H1 (cell line): ENCODE measurements at regions not wholly inside any gene's neighbourhood (a gene's known extent, or its start where the extent isn't known, plus 50 kb on each side); places are given as distances from the start of the nearest gene placed in this dataset.

Experiments
- CTCF ChIA-PET: fragments of 300-600 bp; sonication (Branson Sonifier 250); formaldehyde crosslinking; loops from one replicate; lab custom pipeline; 2021; ENCODE audit not compliant: partially characterized antibody; lab: Charles Lee
- POLR2A ChIA-PET: fragments of 300-600 bp; sonication (Branson Sonifier 250); formaldehyde crosslinking; loops from one replicate; lab custom pipeline; 2021; ENCODE audit warnings: inconsistent platforms; ENCODE audit not compliant: partially characterized antibody; lab: Charles Lee
- DNase-seq, 2 experiments: peaks; one replicate each; pipeline versions ENCODE4 v3.0.0 to v3.0.0-alpha.2; 2010 to 2022; ENCODE audit warnings: low spot score in 2 of 2, low read depth in 1 of 2, mixed read lengths in 1 of 2
- FAIRE-seq: peaks from 2 replicates; lab custom pipeline; 2011; peaks lifted over from hg19 to GRCh38; lab: Jason Lieb, UNC
- H2AFZ ChIP-seq: 2 replicates; pipeline ENCODE4 v1.8.1; 2012; ENCODE audit warnings: low read length, inconsistent platforms
- H2AK5ac ChIP-seq: 2 replicates; pipeline ENCODE4 v1.6.1; 2013; ENCODE audit warnings: low read depth, low read length
- H2BK120ac ChIP-seq: replicated peaks from 2 replicates; pipeline ENCODE3; 2013; ENCODE audit warnings: low read depth, low read length, inconsistent platforms
- H2BK12ac ChIP-seq: 2 replicates; pipeline ENCODE4 v1.6.1; 2013; ENCODE audit warnings: low read depth, low read length
- H2BK15ac ChIP-seq: 2 replicates; pipeline ENCODE4 v1.6.1; 2013; ENCODE audit warnings: low read length
- H2BK20ac ChIP-seq: 2 replicates; pipeline ENCODE4 v1.6.1; 2013; ENCODE audit warnings: low read length
- H2BK5ac ChIP-seq: 2 replicates; pipeline ENCODE4 v1.6.1; 2013; ENCODE audit warnings: low read depth, low read length
- H3K14ac ChIP-seq: 2 replicates; pipeline ENCODE4 v1.6.1; 2013; ENCODE audit warnings: inconsistent platforms; ENCODE audit not compliant: insufficient read length
- H3K18ac ChIP-seq: 2 replicates; pipeline ENCODE4 v1.6.1; 2013; ENCODE audit warnings: low read length; ENCODE audit errors: extremely low read depth
- H3K23ac ChIP-seq: 2 replicates; pipeline ENCODE4 v1.6.1; 2013; ENCODE audit warnings: inconsistent platforms; ENCODE audit not compliant: insufficient read length
- H3K23me2 ChIP-seq: 2 replicates; pipeline ENCODE4 v1.6.1; 2013; ENCODE audit warnings: low read depth, low read length
- H3K27ac ChIP-seq: 2 replicates; pipeline ENCODE4 v1.6.1; 2011; ENCODE audit warnings: low read depth, low read length, inconsistent platforms
- H3K27me3 ChIP-seq, 4 experiments: replicated peaks in 1 of 4; 1 replicate in 1 of 4; 2 replicates in 3 of 4; pipeline versions ENCODE4 v1.6.1 to v1.8.1; 2011 to 2013; ENCODE audit warnings: low read length in 3 of 4, mild to moderate bottlenecking in 3 of 4, inconsistent platforms in 2 of 4, mixed read lengths in 2 of 4, moderate library complexity in 1 of 4; ENCODE audit not compliant: control insufficient read depth in 3 of 4, insufficient read depth in 3 of 4; ENCODE audit errors: extremely low read depth in 1 of 4
- H3K36me3 ChIP-seq, 4 experiments: 2 replicates each; pipeline versions ENCODE4 v1.6.1 to v1.8.1; 2011 to 2013; ENCODE audit warnings: mild to moderate bottlenecking in 4 of 4, low read length in 3 of 4, moderate library complexity in 2 of 4, control low read depth in 1 of 4, inconsistent platforms in 1 of 4; ENCODE audit not compliant: insufficient read depth in 4 of 4, control insufficient read depth in 2 of 4
- H3K4ac ChIP-seq: replicated peaks from 2 replicates; pipeline ENCODE3; 2013; ENCODE audit warnings: low read length, low read depth, mixed read lengths, inconsistent platforms; ENCODE audit not compliant: insufficient read length
- H3K4me1 ChIP-seq, 4 experiments: replicated peaks in 1 of 4; 1 replicate in 1 of 4; 2 replicates in 3 of 4; pipeline versions ENCODE4 v1.6.1 to v1.8.1; 2011 to 2013; ENCODE audit warnings: low read length in 3 of 4, inconsistent platforms in 2 of 4, mixed read lengths in 1 of 4; ENCODE audit not compliant: insufficient read depth in 4 of 4, control insufficient read depth in 3 of 4
- H3K4me2 ChIP-seq, 2 experiments: 2 replicates each; pipeline versions ENCODE4 v1.6.1 to v1.8.1; 2011 to 2013; ENCODE audit warnings: low read depth in 2 of 2, low read length in 2 of 2, control low read depth in 1 of 2, inconsistent platforms in 1 of 2, mild to moderate bottlenecking in 1 of 2; ENCODE audit not compliant: insufficient read depth in 1 of 2
- H3K4me3 ChIP-seq, 4 experiments: fragments of 200-600, 300-600 bp in 1 of 4; sonication (generic), shearing (Covaris generic), sonication (Bioruptor Twin) in 1 of 4; 2 replicates each; pipeline versions ENCODE4 v1.5.1 to v1.8.1; 2011 to 2016; ENCODE audit warnings: low read length in 4 of 4, low read depth in 3 of 4, control low read depth in 2 of 4, inconsistent platforms in 2 of 4, mild to moderate bottlenecking in 2 of 4, mixed read lengths in 1 of 4, moderate library complexity in 1 of 4; ENCODE audit not compliant: insufficient read depth in 2 of 4; ENCODE audit errors: extremely low read depth in 1 of 4
- H3K56ac ChIP-seq: replicated peaks from 2 replicates; pipeline ENCODE3; 2013; ENCODE audit warnings: low read depth, mild to moderate bottlenecking, mixed read lengths, low read length, inconsistent platforms; ENCODE audit not compliant: insufficient read length
- H3K79me1 ChIP-seq: 2 replicates; pipeline ENCODE4 v1.6.1; 2013; ENCODE audit warnings: low read depth, low read length, control low read depth
- H3K79me2 ChIP-seq, 2 experiments: 2 replicates each; pipeline versions ENCODE4 v1.6.1 to v1.8.1; 2012 to 2013; ENCODE audit warnings: low read length in 2 of 2, mild to moderate bottlenecking in 2 of 2, inconsistent platforms in 1 of 2; ENCODE audit not compliant: insufficient read depth in 2 of 2, control insufficient read depth in 1 of 2
- H3K9ac ChIP-seq, 4 experiments: replicated peaks in 1 of 4; 1 replicate in 1 of 4; 2 replicates in 3 of 4; pipeline versions ENCODE4 v1.6.1 to v1.8.1; 2011 to 2013; ENCODE audit warnings: low read depth in 3 of 4, low read length in 3 of 4, control low read depth in 2 of 4, mild to moderate bottlenecking in 2 of 4, moderate library complexity in 2 of 4, inconsistent platforms in 1 of 4; ENCODE audit errors: extremely low read depth in 1 of 4
- H3K9me3 ChIP-seq, 2 experiments: 2 replicates each; pipeline versions ENCODE4 v1.6.1 to v1.8.1; 2012 to 2013; ENCODE audit warnings: mild to moderate bottlenecking in 2 of 2, moderate library complexity in 2 of 2, control low read depth in 1 of 2, inconsistent platforms in 1 of 2, low read depth in 1 of 2, low read length in 1 of 2, mixed read lengths in 1 of 2; ENCODE audit not compliant: insufficient read depth in 2 of 2
- H4K20me1 ChIP-seq, 2 experiments: replicated peaks in 1 of 2; 2 replicates each; pipeline versions ENCODE3 to v1.8.1; 2011 to 2013; ENCODE audit warnings: inconsistent platforms in 2 of 2, low read length in 2 of 2, mild to moderate bottlenecking in 1 of 2; ENCODE audit not compliant: insufficient read depth in 2 of 2, control insufficient read depth in 1 of 2
- H4K5ac ChIP-seq: 2 replicates; pipeline ENCODE4 v1.6.1; 2013; ENCODE audit warnings: low read length, low read depth, mixed read lengths, inconsistent platforms; ENCODE audit not compliant: insufficient read length
- H4K8ac ChIP-seq: 2 replicates; pipeline ENCODE4 v1.8.0; 2013; ENCODE audit warnings: mild to moderate bottlenecking, moderate library complexity, low read length, inconsistent platforms; ENCODE audit not compliant: insufficient read depth; ENCODE audit errors: extremely low read depth
- H4K91ac ChIP-seq: replicated peaks from 2 replicates; pipeline ENCODE3; 2013; ENCODE audit warnings: low read length, mixed read lengths, inconsistent platforms; ENCODE audit not compliant: insufficient read length
- BRCA1 ChIP-seq: IDR thresholded peaks from 2 replicates; pipeline ENCODE4 v1.6.1; 2012; ENCODE audit warnings: low read depth, low read length, improper control_type of control experiment
- CTCF ChIP-seq, 3 experiments: IDR thresholded peaks; 1 replicate in 2 of 3; 2 replicates in 1 of 3; pipeline versions ENCODE4 v1.5.1 to v1.6.1; 2011; ENCODE audit warnings: low read length in 3 of 3, mild to moderate bottlenecking in 3 of 3, inconsistent platforms in 2 of 3, low read depth in 1 of 3, moderate library complexity in 1 of 3; ENCODE audit not compliant: insufficient read depth in 1 of 3; ENCODE audit errors: control extremely low read depth in 1 of 3
- EP300 ChIP-seq, 2 experiments: IDR thresholded peaks; 1 replicate in 1 of 2; 2 replicates in 1 of 2; pipeline ENCODE4 v1.6.1; 2011 to 2012; ENCODE audit warnings: low read depth in 2 of 2, low read length in 2 of 2, mild to moderate bottlenecking in 2 of 2, borderline replicate concordance in 1 of 2, inconsistent platforms in 1 of 2, moderate library complexity in 1 of 2
- HDAC2 ChIP-seq, 2 experiments: fragments of 300-600 bp in 1 of 2; sonication (generic) in 1 of 2; IDR thresholded peaks; 2 replicates each; pipeline ENCODE4 v1.6.1; 2011 to 2012; ENCODE audit warnings: low read depth in 2 of 2, low read length in 2 of 2, mild to moderate bottlenecking in 2 of 2, moderate library complexity in 2 of 2, borderline replicate concordance in 1 of 2, inconsistent platforms in 1 of 2
- JUN ChIP-seq: IDR thresholded peaks from 2 replicates; pipeline ENCODE4 v1.6.1; 2011; ENCODE audit warnings: low read depth, mild to moderate bottlenecking, improper control_type of control experiment, low read length
- KDM4A ChIP-seq: IDR thresholded peaks from one replicate; pipeline ENCODE4 v1.7.1; 2012; ENCODE audit warnings: low read depth, mild to moderate bottlenecking, moderate library complexity, low read length, inconsistent platforms; ENCODE audit not compliant: severe bottlenecking
- NANOG ChIP-seq: IDR thresholded peaks from 2 replicates; pipeline ENCODE4 v1.6.1; 2011; ENCODE audit warnings: low read length, low read depth, mild to moderate bottlenecking, inconsistent platforms; ENCODE audit not compliant: insufficient read depth, poor library complexity, severe bottlenecking
- PHF8 ChIP-seq: fragments of 200-600 bp; sonication (generic); conservative IDR thresholded peaks from 2 replicates; pipeline ENCODE4 v1.7.1; 2012; ENCODE audit warnings: low read depth, mild to moderate bottlenecking, inconsistent platforms, low read length, moderate library complexity
- SRF ChIP-seq: IDR thresholded peaks from 2 replicates; pipeline ENCODE4 v1.6.1; 2011; ENCODE audit warnings: mild to moderate bottlenecking, low read depth, low read length, moderate library complexity
- TAF7 ChIP-seq: optimal IDR thresholded peaks from 2 replicates; pipeline ENCODE3; 2011; ENCODE audit warnings: low read depth, mild to moderate bottlenecking, inconsistent platforms, low read length, moderate library complexity, borderline replicate concordance
- ZNF274 ChIP-seq: IDR thresholded peaks from 2 replicates; pipeline ENCODE4 v1.7.0; 2012; ENCODE audit warnings: low read length, borderline replicate concordance; ENCODE audit errors: extremely low read depth
- WGBS, 2 experiments: shearing (Covaris generic) in 1 of 2; methylation state at CpG; one replicate each; pipeline versions ENCODE4 v1.1.6 to v1.1.7; 2013 to 2015; ENCODE audit warnings: low lambda C conversion rate in 2 of 2, mixed read lengths in 2 of 2, inconsistent platforms in 1 of 2, low coverage in 1 of 2, missing lambda C conversion rate in 1 of 2; ENCODE audit not compliant: insufficient replicate concordance in 2 of 2, insufficient coverage in 1 of 2, insufficient read length in 1 of 2; ENCODE audit errors: extremely low coverage in 1 of 2, missing lambda C conversion rate in 1 of 2; 5-methylcytosine and 5-hydroxymethylcytosine counted together

- H3K79me2 ChIP-seq, result no peaks in the 10 kb centered on the region
- WGBS, 2 experiments, result 90% methylated on average over 5 of the region's 5 CpGs; no CpG with 5 or more reads in 1 of the 2 experiments
- no peak overlapping the region for H4K8ac ChIP-seq
- no peaks in the 10 kb centered on the region for H3K27me3 ChIP-seq
- DNase-seq (no peak), FAIRE-seq (no peak)
- H2BK15ac ChIP-seq, result no peak overlapping the region
- no peaks in the 10 kb centered on the region for H3K36me3 ChIP-seq
- H4K20me1 ChIP-seq, result no peaks in the 10 kb centered on the region
- no peak overlapping the region for H3K18ac ChIP-seq
- no peak overlapping the region for H4K5ac ChIP-seq
- no peak overlapping the region for H2BK20ac ChIP-seq
- H3K23ac ChIP-seq, result no peak overlapping the region
- no peak overlapping the region for H3K4me3 ChIP-seq
- H3K9ac ChIP-seq, result no peak overlapping the region
- no peak overlapping the region for H2AFZ ChIP-seq
- H4K91ac ChIP-seq, result no peak overlapping the region
- H3K56ac ChIP-seq, result no peak overlapping the region
- H3K4me2 ChIP-seq, result no peak overlapping the region
- no peaks in the 10 kb centered on the region for H3K4me1 ChIP-seq
- no peak overlapping the region for H2AK5ac ChIP-seq
- no peaks in the 10 kb centered on the region for H3K9me3 ChIP-seq
- H3K4ac ChIP-seq, result no peak overlapping the region
- H3K23me2 ChIP-seq, result no peaks in the 10 kb centered on the region
- no peak overlapping the region for H3K14ac ChIP-seq
- H3K79me1 ChIP-seq, result no peaks in the 10 kb centered on the region
- POLR2A ChIA-PET, result no interaction called here
- H2BK12ac ChIP-seq, result no peak overlapping the region
- no peak overlapping the region for H2BK120ac ChIP-seq
- CTCF ChIA-PET, result interaction anchor here (1.3 kb wide), 1 partner anchor 11 kb away, joined by 4 read pairs; no protein-coding TSS in a partner anchor
- no peak overlapping the region for H3K27ac ChIP-seq
- H2BK5ac ChIP-seq, result no peak overlapping the region
- TF ChIP-seq PHF8, result no peak
- TF ChIP-seq KDM4A, result no peak
- TF ChIP-seq ZNF274, result no peak
- no peak for TF ChIP-seq CTCF (IDR thresholded peaks at IDR 0.05; ENCODE audit: control extremely low read depth in 1 of 3, insufficient read depth in 1 of 3, low read depth in 1 of 3, low read length in 3 of 3)
- no peak for TF ChIP-seq JUN
- no peak for TF ChIP-seq SRF
- TF ChIP-seq TAF7, result no peak
- no peak for TF ChIP-seq BRCA1
- no peak for TF ChIP-seq NANOG
- no peak for TF ChIP-seq EP300 (IDR thresholded peaks at IDR 0.05; ENCODE audit: borderline replicate concordance in 1 of 2, low read depth in 2 of 2, low read length in 2 of 2)
- TF ChIP-seq HDAC2 (IDR thresholded peaks at IDR 0.05; ENCODE audit: borderline replicate concordance in 1 of 2, low read depth in 2 of 2, low read length in 2 of 2), result no peak
Measured at GRCh38 chr18:77884454-77884853, 634.8 kb downstream of the GALR1 start.
